Uterus (tissue), 2 donors: ENCODE measurements at regions not wholly inside any gene's neighbourhood (a gene's known extent, or its start where the extent isn't known, plus 50 kb on each side); places are given as distances from the start of the nearest gene placed in this dataset.

ENCODE experiments used
- POLR2A ChIP-seq, 2 donors: fragments of 450-650 bp; IDR thresholded peaks; one replicate each; pipeline ENCODE4 v1.6.1; 2016; ENCODE audit warnings: antibody characterized with exemption in 2 of 2, mild to moderate bottlenecking in 1 of 2, moderate library complexity in 1 of 2
- TF ChIP-seq, protein P1 (sequence below), 4 experiments: fragments of 200-600 bp in 2 of 4; fragments of 450-650 bp in 2 of 4; sonication (generic) in 2 of 4; IDR thresholded peaks; one replicate each; pipeline ENCODE4 v1.5.1; 2016 to 2019; ENCODE audit warnings: antibody characterized with exemption in 4 of 4, mild to moderate bottlenecking in 2 of 4, moderate library complexity in 1 of 4

- TF ChIP-seq, protein P1, sequence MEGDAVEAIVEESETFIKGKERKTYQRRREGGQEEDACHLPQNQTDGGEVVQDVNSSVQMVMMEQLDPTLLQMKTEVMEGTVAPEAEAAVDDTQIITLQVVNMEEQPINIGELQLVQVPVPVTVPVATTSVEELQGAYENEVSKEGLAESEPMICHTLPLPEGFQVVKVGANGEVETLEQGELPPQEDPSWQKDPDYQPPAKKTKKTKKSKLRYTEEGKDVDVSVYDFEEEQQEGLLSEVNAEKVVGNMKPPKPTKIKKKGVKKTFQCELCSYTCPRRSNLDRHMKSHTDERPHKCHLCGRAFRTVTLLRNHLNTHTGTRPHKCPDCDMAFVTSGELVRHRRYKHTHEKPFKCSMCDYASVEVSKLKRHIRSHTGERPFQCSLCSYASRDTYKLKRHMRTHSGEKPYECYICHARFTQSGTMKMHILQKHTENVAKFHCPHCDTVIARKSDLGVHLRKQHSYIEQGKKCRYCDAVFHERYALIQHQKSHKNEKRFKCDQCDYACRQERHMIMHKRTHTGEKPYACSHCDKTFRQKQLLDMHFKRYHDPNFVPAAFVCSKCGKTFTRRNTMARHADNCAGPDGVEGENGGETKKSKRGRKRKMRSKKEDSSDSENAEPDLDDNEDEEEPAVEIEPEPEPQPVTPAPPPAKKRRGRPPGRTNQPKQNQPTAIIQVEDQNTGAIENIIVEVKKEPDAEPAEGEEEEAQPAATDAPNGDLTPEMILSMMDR (IDR thresholded peaks at IDR 0.05) = no peak
- TF ChIP-seq POLR2A (IDR thresholded peaks at IDR 0.05) = no peak
Observed at GRCh38 chr1:36717431-36717830, 234.7 kb upstream of the CSF3R start.
